ENCODE measurements at regions not wholly inside any gene's neighbourhood (a gene's known extent, or its start where the extent isn't known, plus 50 kb on each side); places are given as distances from the start of the nearest gene placed in this dataset.

DNA sequence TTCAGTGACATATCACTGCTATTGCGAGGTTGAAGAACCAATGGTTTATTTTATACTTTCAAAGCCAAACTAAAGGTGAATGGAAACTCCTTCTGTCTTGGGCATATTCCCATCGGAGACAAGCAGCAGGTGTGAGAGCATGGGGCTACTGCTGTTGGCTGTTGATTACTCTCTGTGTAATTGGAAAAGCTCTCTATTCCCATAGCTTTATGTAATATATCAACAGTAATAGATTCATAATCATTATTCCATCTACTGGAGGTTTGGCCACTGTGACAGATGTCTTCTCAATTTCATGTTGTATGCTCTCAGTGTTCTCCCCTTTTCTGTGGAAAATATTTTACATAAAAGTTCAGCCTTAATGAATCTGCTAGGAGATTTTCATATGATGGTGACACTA is 352.0 kb downstream of the BTG1 start:
- DNase-seq (ENCODE audit: low read depth in 3 of 3): no peak

DNA sequence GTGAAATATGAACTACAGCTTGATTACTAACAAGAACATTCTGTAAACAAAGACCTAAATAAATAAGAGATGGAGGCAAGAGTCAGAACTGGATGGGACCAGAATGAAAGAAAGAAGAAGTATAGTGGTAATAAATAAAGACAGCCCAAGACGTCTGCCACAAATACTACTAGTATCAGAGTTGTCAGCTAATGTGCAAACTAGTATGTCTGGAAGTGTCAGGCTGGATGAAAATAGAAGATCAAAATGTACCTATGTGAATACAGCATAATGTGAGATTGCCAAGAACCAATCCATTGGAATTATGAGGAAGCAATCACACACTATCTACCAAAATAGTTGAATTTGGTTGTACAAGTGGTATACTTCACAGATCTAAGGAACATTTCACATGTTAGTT is 353.0 kb downstream of the BTG1 start:
- no peak for DNase-seq (ENCODE audit: low read depth in 3 of 3)

DNA sequence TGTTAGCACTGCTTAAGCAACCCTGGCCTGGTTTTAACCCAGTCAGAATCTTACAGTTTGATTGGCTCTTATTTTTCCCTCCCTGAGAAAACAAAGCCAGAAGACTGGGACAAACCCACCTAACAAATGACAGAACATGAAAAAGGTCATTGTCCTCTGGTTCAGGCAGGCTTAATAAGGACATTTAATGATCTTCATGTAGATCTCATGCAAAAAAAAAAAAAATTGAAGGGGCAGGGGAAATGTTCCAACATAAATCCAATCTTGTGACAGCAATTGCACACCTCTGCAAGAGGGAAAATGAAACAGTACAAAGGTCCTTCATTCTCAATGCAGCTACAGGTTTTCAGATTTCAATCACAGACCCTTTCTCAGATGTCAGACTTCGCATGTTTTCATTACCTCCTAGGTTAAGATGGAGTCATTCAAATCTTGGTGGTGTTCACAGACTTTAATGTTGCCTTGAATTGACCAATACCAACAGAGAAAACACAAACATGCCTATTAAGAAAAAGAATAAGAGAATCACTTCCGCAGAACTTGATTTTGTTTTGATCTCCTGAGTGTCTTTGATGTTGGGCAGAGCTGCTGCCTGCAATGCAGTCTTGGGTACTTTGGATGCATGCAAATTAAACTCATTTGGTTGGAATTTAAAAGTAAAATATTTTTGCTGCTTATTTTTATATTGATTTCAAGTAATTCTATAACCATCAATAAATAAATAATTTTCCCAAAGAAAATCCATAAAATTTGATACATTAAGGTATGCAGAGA is 359.0 kb downstream of the BTG1 start:
- no peak for DNase-seq (ENCODE audit: low read depth in 3 of 3)

DNA sequence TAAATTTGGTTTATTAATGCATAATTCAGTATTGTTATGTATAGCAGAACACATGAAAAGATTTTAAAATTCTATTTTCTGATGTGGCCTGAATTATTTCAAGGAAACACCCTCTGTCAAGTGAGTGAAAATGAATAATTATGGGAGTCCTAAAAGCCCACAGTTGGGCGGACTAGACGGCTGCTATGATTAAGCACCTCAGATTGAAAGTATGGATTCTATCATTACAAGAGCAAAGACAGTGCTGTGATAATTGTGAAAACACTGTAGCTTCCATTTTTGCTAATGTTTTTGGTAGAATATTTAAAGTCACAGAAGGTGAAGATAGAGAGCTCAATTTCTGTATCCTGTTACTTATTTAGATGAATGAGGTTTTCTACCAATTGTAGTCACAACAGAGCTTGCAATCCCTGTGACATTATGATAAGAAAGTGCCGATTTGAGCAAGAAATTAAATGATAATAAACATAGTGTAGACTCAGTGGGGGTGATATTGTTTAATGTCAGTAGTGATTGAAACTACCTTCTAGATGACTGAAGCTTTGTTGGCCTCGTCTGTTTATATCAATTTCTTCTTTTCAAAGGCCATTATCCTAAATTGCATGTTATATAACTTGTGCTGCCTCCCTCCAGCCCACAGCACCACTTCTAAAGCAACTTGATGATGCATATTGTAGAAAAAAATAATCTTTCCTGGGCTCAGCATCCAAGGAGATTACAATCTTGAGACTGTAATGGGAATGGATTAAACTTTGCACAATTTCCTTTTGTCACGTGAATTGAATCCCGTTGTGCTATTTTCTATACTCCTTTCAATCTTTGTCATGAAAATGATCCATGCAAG is 359.8 kb downstream of the BTG1 start:
- no peak for DNase-seq (ENCODE audit: low read depth in 3 of 3)

GRCh38 chr12:91781114-91781513 is 364.5 kb downstream of the BTG1 start:
- no peak for DNase-seq (ENCODE audit: low read depth in 3 of 3)

DNA sequence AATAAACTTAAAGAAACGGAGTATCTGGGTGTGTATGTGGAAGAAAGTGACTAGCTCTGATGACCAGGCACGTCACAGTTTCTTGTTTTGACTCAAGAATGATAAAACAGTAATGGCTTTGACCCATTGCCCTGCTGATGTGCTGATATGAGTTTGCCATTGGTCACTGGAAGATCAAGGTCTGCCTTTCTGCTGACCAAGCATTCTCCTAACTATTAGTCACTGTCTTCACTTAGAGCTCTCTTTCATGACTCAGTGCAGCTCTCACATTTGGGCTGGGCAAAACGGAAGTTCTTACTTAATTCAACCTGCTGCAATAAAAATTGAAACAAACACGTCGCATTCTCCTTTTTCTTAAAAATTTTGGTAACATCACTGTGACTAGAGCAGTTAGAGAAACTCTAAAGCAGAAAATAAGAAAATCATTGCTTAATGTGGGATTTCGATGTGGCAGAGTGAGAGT is 366.7 kb downstream of the BTG1 start:
- DNase-seq (ENCODE audit: low read depth in 3 of 3): peak; percentile 4 to 29 (median 8)

- no peak for DNase-seq (ENCODE audit: low read depth in 3 of 3)
Measured at GRCh38 chr12:91778091-91778832, 367.4 kb downstream of the BTG1 start.

DNA sequence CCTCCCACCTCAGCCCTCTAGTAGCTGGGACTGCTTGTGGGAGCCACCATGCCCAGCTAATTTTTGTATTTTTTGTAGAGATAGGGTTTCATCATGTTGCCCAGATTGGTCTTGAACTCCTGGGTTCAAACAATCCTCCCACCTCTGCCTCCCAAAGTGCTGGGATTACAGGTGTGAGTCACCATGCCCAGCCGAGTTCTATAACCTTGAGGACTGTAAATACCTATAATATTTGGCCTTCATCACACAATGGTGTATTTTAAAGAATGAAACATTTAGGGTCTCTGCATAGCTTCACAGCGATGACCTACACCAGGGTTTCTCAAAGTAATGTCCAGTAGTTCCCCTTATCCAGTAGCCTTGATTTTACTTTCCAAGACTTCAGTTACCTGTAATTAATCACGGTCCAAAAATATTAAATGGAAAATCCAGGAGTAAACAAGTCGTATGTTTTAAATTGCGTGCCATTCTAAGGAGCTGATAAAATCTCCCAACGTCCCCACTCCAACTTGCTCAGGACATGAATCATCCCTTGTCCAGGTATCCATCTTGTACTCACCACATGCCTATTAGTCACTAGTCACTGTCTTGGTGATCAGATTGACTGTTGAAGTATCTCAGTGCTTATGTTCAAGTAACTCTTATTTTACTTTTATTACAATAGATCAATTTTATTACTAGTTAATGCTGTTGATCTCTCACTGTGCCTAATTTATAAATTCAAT is 368.2 kb downstream of the BTG1 start:
- no peak for DNase-seq (ENCODE audit: low read depth in 3 of 3)

DNA sequence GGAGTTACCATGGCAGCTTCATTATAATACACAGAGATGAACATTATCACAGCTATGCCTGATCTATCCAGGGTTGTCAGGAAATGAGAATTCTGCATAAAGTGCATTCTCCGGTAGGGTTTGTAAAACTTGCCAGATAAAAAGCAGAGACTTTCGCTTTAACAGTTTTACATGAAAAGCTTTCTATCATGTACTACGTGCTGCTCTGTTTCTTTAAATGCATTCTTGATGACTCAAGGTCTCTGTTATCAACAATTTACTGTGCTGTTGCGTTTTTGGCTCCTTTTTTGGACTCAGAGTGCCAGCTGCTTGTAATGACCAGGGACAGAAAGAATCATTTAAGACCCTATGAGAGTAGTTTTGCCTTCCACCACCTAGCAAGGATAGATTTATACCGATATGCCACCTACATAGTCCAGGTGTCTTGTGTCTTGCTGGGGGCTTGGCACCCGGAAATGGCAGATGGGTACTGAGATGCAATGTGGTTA is 371.2 kb downstream of the BTG1 start:
- no peak for DNase-seq (ENCODE audit: low read depth in 3 of 3)

- DNase-seq (ENCODE audit: low read depth in 3 of 3): no peak
Measured at GRCh38 chr12:91773749-91774429, 371.8 kb downstream of the BTG1 start.

- DNase-seq (ENCODE audit: low read depth in 3 of 3): no peak
Measured at GRCh38 chr12:91772411-91772810, 373.2 kb downstream of the BTG1 start.

DNA sequence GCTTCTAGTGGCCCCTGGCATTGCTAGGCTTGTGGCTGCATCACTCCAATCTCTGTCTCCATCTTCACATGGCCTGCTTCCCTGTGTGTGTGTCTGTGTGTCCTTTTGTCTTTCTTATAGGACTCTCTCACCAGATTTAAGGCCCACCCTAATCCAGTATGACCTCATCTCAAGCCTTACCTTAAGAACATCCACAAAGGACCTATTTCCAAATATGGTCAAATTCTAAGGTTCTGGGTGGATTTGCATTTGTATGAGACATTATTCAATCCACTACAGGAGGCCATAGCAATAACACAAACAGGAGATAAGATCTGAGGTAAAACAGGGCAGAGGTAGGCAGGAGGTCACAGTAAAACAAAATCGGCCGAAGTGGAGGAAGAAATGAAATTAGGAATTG is 375.9 kb downstream of the BTG1 start:
- no peak for DNase-seq (ENCODE audit: low read depth in 3 of 3)

DNA sequence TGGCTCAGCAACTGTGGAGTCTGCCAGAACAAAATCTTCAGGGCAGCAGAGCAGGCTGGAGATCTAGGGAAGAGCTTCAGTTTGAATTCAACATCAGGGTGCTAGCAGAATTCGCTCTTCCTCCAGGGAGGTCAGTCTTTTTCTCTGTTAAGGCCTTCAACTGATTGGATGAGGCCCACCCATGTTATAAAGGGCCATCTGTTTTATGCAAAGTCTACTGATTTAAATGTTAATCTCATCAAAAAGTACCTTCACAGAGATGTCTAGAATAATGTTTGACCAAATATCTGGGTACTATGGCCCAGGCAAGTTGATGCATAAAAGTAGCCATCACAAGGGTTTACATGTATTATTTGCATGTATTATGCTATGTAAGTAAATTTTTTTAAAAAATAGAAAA is 378.4 kb downstream of the BTG1 start:
- DNase-seq (ENCODE audit: low read depth in 3 of 3): no peak

DNA sequence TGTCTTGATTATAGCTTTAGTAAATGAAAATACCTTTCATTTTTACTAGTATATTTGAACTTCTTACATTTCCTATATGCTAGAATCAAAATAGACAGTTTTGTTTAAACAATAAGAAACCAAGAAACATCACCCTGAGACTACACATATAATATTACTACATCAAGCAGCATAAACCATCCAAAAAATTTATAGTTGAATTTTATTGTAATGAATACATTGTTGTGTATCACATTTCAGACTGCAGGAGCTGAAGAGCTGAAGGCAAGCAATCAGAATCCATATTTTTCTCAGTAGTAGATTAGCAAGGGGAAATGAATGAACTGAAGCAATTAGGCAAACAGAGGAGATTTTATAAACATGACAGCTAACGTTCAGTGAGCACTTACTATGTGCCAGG is 379.2 kb downstream of the BTG1 start:
- no peak for DNase-seq (ENCODE audit: low read depth in 3 of 3)

GRCh38 chr12:91763654-91764370 is 381.8 kb downstream of the BTG1 start:
- DNase-seq (ENCODE audit: low read depth in 3 of 3): no peak

GRCh38 chr12:91753649-91754048 is 392.0 kb downstream of the BTG1 start:
- no peak for DNase-seq (ENCODE audit: low read depth in 3 of 3)

GRCh38 chr12:91746976-91747375 is 398.7 kb downstream of the BTG1 start:
- no peak for DNase-seq (ENCODE audit: low read depth in 3 of 3)

GRCh38 chr12:91744597-91744996 is 401.0 kb downstream of the BTG1 start:
- no peak for DNase-seq (ENCODE audit: low read depth in 3 of 3)

DNA sequence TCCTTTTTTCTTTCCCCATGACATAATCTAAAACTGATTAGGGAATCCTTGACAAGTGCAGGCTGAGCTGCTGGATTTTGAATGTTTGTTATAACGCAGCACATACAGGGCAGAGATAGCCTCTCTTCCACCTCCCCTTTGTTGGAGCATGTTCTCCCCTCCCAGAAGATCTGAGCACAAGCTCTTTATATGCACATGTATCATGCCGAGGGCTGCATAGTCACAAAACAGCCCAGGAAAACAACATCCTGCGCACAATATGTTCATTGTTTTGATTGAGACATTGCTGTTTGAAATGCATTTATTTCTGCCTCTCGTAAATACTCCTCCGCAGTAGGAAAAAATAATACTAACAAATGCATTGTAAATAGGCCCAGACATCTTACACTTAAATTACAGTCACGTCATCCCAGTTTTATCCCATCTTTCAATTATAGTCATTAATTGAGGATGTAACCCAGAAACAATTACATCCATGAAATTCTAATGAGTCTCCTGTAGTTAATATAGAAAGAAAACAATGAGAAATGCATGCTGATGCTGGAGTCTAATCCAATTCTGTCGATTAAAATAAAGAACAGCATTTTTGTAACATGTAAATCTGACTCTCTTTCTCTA is 401.8 kb downstream of the BTG1 start:
- no peak for DNase-seq (ENCODE audit: low read depth in 3 of 3)

GRCh38 chr12:91743280-91743679 is 402.4 kb downstream of the BTG1 start:
- DNase-seq (ENCODE audit: low read depth in 3 of 3): no peak
